ENCODE measurements at regions not wholly inside any gene's neighbourhood (a gene's known extent, or its start where the extent isn't known, plus 50 kb on each side); places are given as distances from the start of the nearest gene placed in this dataset.
A peak's percentile ranks its signal among the peaks of the same experiment; 100 is the strongest.
"Not testable (repeated sequence)": the region's sequence is repeated elsewhere in the genome, so short reads cannot be mapped to it uniquely, and the experiment has no call there.

- Histone ChIP-seq H2BK15ac (ENCODE audit: low read depth, poor library complexity, severe bottlenecking) (no peak overlapping the region), H3K4me3 (ENCODE audit: insufficient read depth in 1 of 2, low read depth in 1 of 2, low read length in 2 of 2) (no peak overlapping the region), H2BK120ac (ENCODE audit: low read depth, low read length) (no peak overlapping the region), H3K4me1 (ENCODE audit: control insufficient read depth, insufficient read depth, low read depth, low read length) (no peaks in the 10 kb centered on the region), H3K23ac (ENCODE audit: low read length in 2 of 2) (no peak overlapping the region), H2AFZ (ENCODE audit: low read depth, low read length) (no peak overlapping the region), H3K4ac (ENCODE audit: low read depth in 1 of 2, low read length in 2 of 2) (no peak overlapping the region), H2BK12ac (ENCODE audit: low read length in 2 of 2) (no peak overlapping the region), H2AK5ac (ENCODE audit: low read length, severe bottlenecking) (no peak overlapping the region), H3K79me1 (replicated peaks; ENCODE audit: low read length, poor library complexity, severe bottlenecking) (no peaks in the 10 kb centered on the region), H3K27me3 (ENCODE audit: control insufficient read depth in 1 of 2, insufficient read depth in 1 of 2, low read length in 2 of 2) (no peaks in the 10 kb centered on the region), H3K14ac (ENCODE audit: low read length in 2 of 2) (no peak overlapping the region), H4K8ac (ENCODE audit: low read length) (no peak overlapping the region), H3K18ac (ENCODE audit: low read depth in 1 of 2, low read length in 2 of 2) (no peak overlapping the region), H3K36me3 (ENCODE audit: control insufficient read depth in 1 of 2, insufficient read depth in 2 of 2, low read depth in 1 of 2, low read length in 2 of 2) (no peaks in the 10 kb centered on the region), H4K91ac (ENCODE audit: low read length) (no peak overlapping the region), H3K9me3 (ENCODE audit: control insufficient read depth, low read length) (no peaks in the 10 kb centered on the region), H2BK5ac (ENCODE audit: low read depth, low read length, poor library complexity, severe bottlenecking) (no peak overlapping the region), H3K27ac (ENCODE audit: low read length, poor library complexity, severe bottlenecking) (no peak overlapping the region), H3K9ac (ENCODE audit: low read length) (no peak overlapping the region), H3K4me2 (ENCODE audit: low read length, poor library complexity, severe bottlenecking) (no peak overlapping the region)
- peak; percentile 27 for DNase-seq
- WGBS, result no CpG with 5 or more reads among the region's 1 CpG
Observed at GRCh38 chr14:83913476-83913875, 1616.5 kb upstream of the FLRT2 start.

- Histone ChIP-seq H2BK120ac (ENCODE audit: low read depth, low read length) (no peak overlapping the region), H2AFZ (ENCODE audit: low read depth, low read length) (no peak overlapping the region), H3K4ac (ENCODE audit: low read depth in 1 of 2, low read length in 2 of 2) (no peak overlapping the region), H3K4me3 (ENCODE audit: insufficient read depth in 1 of 2, low read depth in 1 of 2, low read length in 2 of 2) (no peak overlapping the region), H2BK5ac (ENCODE audit: low read depth, low read length, poor library complexity, severe bottlenecking) (no peak overlapping the region), H3K27me3 (ENCODE audit: control insufficient read depth in 1 of 2, insufficient read depth in 1 of 2, low read length in 2 of 2) (no peaks in the 10 kb centered on the region), H3K4me1 (ENCODE audit: control insufficient read depth, insufficient read depth, low read depth, low read length) (no peaks in the 10 kb centered on the region), H3K18ac (ENCODE audit: low read depth in 1 of 2, low read length in 2 of 2) (no peak overlapping the region), H3K23ac (ENCODE audit: low read length in 2 of 2) (no peak overlapping the region), H3K4me2 (ENCODE audit: low read length, poor library complexity, severe bottlenecking) (no peak overlapping the region), H2BK12ac (ENCODE audit: low read length in 2 of 2) (no peak overlapping the region), H4K91ac (ENCODE audit: low read length) (no peak overlapping the region), H3K36me3 (ENCODE audit: control insufficient read depth in 1 of 2, insufficient read depth in 2 of 2, low read depth in 1 of 2, low read length in 2 of 2) (no peaks in the 10 kb centered on the region), H3K79me1 (replicated peaks; ENCODE audit: low read length, poor library complexity, severe bottlenecking) (no peaks in the 10 kb centered on the region), H3K14ac (ENCODE audit: low read length in 2 of 2) (no peak overlapping the region), H2AK5ac (ENCODE audit: low read length, severe bottlenecking) (no peak overlapping the region), H3K27ac (ENCODE audit: low read length, poor library complexity, severe bottlenecking) (no peak overlapping the region), H4K8ac (ENCODE audit: low read length) (no peak overlapping the region), H3K9me3 (ENCODE audit: control insufficient read depth, low read length) (peaks cover under 1% of the 10 kb centered on the region), H3K9ac (ENCODE audit: low read length) (no peak overlapping the region), H2BK15ac (ENCODE audit: low read depth, poor library complexity, severe bottlenecking) (no peak overlapping the region)
- WGBS, result 100% methylated on average over 2 of the region's 2 CpGs
- no peak for DNase-seq
Observed at GRCh38 chr14:83918546-83918945, 1611.4 kb upstream of the FLRT2 start.

- H2BK5ac ChIP-seq (ENCODE audit: low read depth, low read length, poor library complexity, severe bottlenecking); H3K4me3 ChIP-seq (ENCODE audit: insufficient read depth in 1 of 2, low read depth in 1 of 2, low read length in 2 of 2); H3K9me3 ChIP-seq (ENCODE audit: control insufficient read depth, low read length); H2AK5ac ChIP-seq (ENCODE audit: low read length, severe bottlenecking); H3K4me1 ChIP-seq (ENCODE audit: control insufficient read depth, insufficient read depth, low read depth, low read length); H2BK12ac ChIP-seq (ENCODE audit: low read length in 2 of 2); H2BK120ac ChIP-seq (ENCODE audit: low read depth, low read length); H3K9ac ChIP-seq (ENCODE audit: low read length); DNase-seq; H3K79me1 ChIP-seq (replicated peaks; ENCODE audit: low read length, poor library complexity, severe bottlenecking); H4K91ac ChIP-seq (ENCODE audit: low read length); H3K4ac ChIP-seq (ENCODE audit: low read depth in 1 of 2, low read length in 2 of 2); H2BK15ac ChIP-seq (ENCODE audit: low read depth, poor library complexity, severe bottlenecking); H3K18ac ChIP-seq (ENCODE audit: low read depth in 1 of 2, low read length in 2 of 2); H4K8ac ChIP-seq (ENCODE audit: low read length); H3K14ac ChIP-seq (ENCODE audit: low read length in 2 of 2); H3K27ac ChIP-seq (ENCODE audit: low read length, poor library complexity, severe bottlenecking); H3K4me2 ChIP-seq (ENCODE audit: low read length, poor library complexity, severe bottlenecking); H2AFZ ChIP-seq (ENCODE audit: low read depth, low read length); H3K27me3 ChIP-seq (ENCODE audit: control insufficient read depth in 1 of 2, insufficient read depth in 1 of 2, low read length in 2 of 2); H3K36me3 ChIP-seq (ENCODE audit: control insufficient read depth in 1 of 2, insufficient read depth in 2 of 2, low read depth in 1 of 2, low read length in 2 of 2); H3K23ac ChIP-seq (ENCODE audit: low read length in 2 of 2): not testable (repeated sequence)
- 96% methylated on average over 13 of the region's 13 CpGs for WGBS
Observed at GRCh38 chr14:83919675-83920074, 1610.3 kb upstream of the FLRT2 start.

- H3K18ac ChIP-seq (ENCODE audit: low read depth in 1 of 2, low read length in 2 of 2), result no peak overlapping the region
- no peak overlapping the region for H4K91ac ChIP-seq (ENCODE audit: low read length)
- no peak overlapping the region for H2AFZ ChIP-seq (ENCODE audit: low read depth, low read length)
- H2BK5ac ChIP-seq (ENCODE audit: low read depth, low read length, poor library complexity, severe bottlenecking), result no peak overlapping the region
- no peak for DNase-seq
- no peak overlapping the region for H3K9ac ChIP-seq (ENCODE audit: low read length)
- no peaks in the 10 kb centered on the region for H3K4me1 ChIP-seq (ENCODE audit: control insufficient read depth, insufficient read depth, low read depth, low read length)
- H3K4me3 ChIP-seq (ENCODE audit: insufficient read depth in 1 of 2, low read depth in 1 of 2, low read length in 2 of 2), result no peak overlapping the region
- H2BK15ac ChIP-seq (ENCODE audit: low read depth, poor library complexity, severe bottlenecking), result no peak overlapping the region
- no peaks in the 10 kb centered on the region for H3K36me3 ChIP-seq (ENCODE audit: control insufficient read depth in 1 of 2, insufficient read depth in 2 of 2, low read depth in 1 of 2, low read length in 2 of 2)
- no peak overlapping the region for H3K14ac ChIP-seq (ENCODE audit: low read length in 2 of 2)
- no peak overlapping the region for H4K8ac ChIP-seq (ENCODE audit: low read length)
- H3K4me2 ChIP-seq (ENCODE audit: low read length, poor library complexity, severe bottlenecking), result no peak overlapping the region
- no peak overlapping the region for H2BK12ac ChIP-seq (ENCODE audit: low read length in 2 of 2)
- no peaks in the 10 kb centered on the region for H3K79me1 ChIP-seq (replicated peaks; ENCODE audit: low read length, poor library complexity, severe bottlenecking)
- H3K9me3 ChIP-seq (ENCODE audit: control insufficient read depth, low read length), result peaks cover 16% of the 10 kb centered on the region
- no peak overlapping the region for H2BK120ac ChIP-seq (ENCODE audit: low read depth, low read length)
- H3K23ac ChIP-seq (ENCODE audit: low read length in 2 of 2), result no peak overlapping the region
- no peak overlapping the region for H3K4ac ChIP-seq (ENCODE audit: low read depth in 1 of 2, low read length in 2 of 2)
- H2AK5ac ChIP-seq (ENCODE audit: low read length, severe bottlenecking), result no peak overlapping the region
- no peaks in the 10 kb centered on the region for H3K27me3 ChIP-seq (ENCODE audit: control insufficient read depth in 1 of 2, insufficient read depth in 1 of 2, low read length in 2 of 2)
- WGBS, result 97% methylated on average over 4 of the region's 4 CpGs
- no peak overlapping the region for H3K27ac ChIP-seq (ENCODE audit: low read length, poor library complexity, severe bottlenecking)
Observed at GRCh38 chr14:83923842-83924241, 1606.1 kb upstream of the FLRT2 start.
